ENCODE measurements at regions not wholly inside any gene's neighbourhood (a gene's known extent, or its start where the extent isn't known, plus 50 kb on each side); places are given as distances from the start of the nearest gene placed in this dataset.

DNA sequence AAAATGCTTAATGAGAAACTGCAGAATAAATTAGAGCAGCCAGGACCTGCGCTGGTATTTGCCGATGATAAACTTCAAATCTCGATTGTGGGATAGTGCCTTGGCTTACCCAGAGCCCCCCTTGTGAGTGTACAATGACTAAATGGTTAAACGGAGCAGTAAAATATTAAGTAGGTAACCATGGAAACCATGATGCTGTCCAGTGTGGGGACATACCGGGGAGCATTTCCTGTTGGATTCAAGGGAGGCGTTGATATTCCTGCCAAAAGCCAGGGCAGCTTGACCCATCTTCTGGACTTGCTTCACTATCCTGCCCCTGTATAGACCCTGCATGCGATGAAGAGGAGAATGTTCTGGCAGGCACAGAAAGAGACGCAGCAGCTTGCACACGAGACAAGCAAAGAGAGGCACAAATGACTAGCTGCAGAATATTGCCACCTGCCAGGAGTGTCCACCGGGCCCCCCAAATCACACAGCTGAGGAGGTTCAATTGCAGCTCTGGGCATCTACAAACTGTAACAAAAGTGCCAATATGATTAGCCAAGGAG is 255.3 kb upstream of the TSHZ3 start:
- H3K4me1 ChIP-seq = no peaks in the 10 kb centered on the region
- H3K27ac ChIP-seq = no peak overlapping the region
- H3K27me3 ChIP-seq = no peaks in the 10 kb centered on the region
- in situ Hi-C loops (cut with MboI; ENCODE audit: low pct_ligation_motif_present in 1 of 4, low pct_unique_long_range_greater_than_20kb in 1 of 4, low sequenced_read_pairs in 3 of 4) = no loop called here
- 56 to 70% methylated on average over 6 to 10 of the region's 10 CpGs for WGBS, 2 donors (ENCODE audit: low coverage in 1 of 2)
- TF ChIP-seq POLR2AphosphoS5 (IDR thresholded peaks at IDR 0.05) (no peak), POLR2A (IDR thresholded peaks at IDR 0.05) (no peak), EP300 (IDR thresholded peaks at IDR 0.05; ENCODE audit: low read depth) (no peak), CTCF (IDR thresholded peaks at IDR 0.05) (no peak)
- H3K4me3 ChIP-seq = no peak overlapping the region
- no peaks in the 10 kb centered on the region for H3K9me3 ChIP-seq
- no peaks in the 10 kb centered on the region for H3K36me3 ChIP-seq
- intact Hi-C loops (cut with DNase I; ENCODE audit: low total_unique reads) = no loop called here
- no peak for DNase-seq

DNA sequence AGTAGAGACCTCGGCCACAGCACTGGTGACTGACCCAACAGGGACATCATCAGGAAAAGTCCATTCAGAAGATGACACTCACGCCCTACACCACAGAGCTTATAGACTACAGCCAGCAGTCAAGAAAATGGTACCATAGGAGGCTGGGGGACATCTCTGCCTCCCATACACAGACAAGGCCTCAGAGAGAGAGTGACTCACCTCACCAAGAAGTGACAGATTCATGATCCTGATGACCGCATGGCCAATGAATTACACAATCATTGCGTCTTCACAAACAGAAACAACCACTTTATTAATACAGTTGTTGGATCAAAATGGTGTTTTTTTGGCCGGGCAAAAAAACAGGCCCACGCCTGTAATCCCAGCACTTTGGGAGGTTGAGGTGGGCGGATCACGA is 260.8 kb upstream of the TSHZ3 start:
- DNase-seq = no peak
- intact Hi-C loops (cut with DNase I; ENCODE audit: low total_unique reads) = no loop called here
- Histone ChIP-seq H3K27ac (no peak overlapping the region), H3K9me3 (no peaks in the 10 kb centered on the region), H3K4me1 (no peaks in the 10 kb centered on the region), H3K4me3 (no peak overlapping the region), H3K36me3 (no peaks in the 10 kb centered on the region), H3K27me3 (no peaks in the 10 kb centered on the region)
- 81 to 84% methylated on average over 8 of the region's 8 CpGs for WGBS, 2 donors (ENCODE audit: low coverage in 1 of 2)
- in situ Hi-C loops (cut with MboI; ENCODE audit: low pct_ligation_motif_present in 1 of 4, low pct_unique_long_range_greater_than_20kb in 1 of 4, low sequenced_read_pairs in 3 of 4) = no loop called here
- TF ChIP-seq POLR2AphosphoS5 (IDR thresholded peaks at IDR 0.05) = no peak
- no peak for TF ChIP-seq CTCF (IDR thresholded peaks at IDR 0.05)
- TF ChIP-seq EP300 (IDR thresholded peaks at IDR 0.05; ENCODE audit: low read depth) = no peak
- no peak for TF ChIP-seq POLR2A (IDR thresholded peaks at IDR 0.05)

DNA sequence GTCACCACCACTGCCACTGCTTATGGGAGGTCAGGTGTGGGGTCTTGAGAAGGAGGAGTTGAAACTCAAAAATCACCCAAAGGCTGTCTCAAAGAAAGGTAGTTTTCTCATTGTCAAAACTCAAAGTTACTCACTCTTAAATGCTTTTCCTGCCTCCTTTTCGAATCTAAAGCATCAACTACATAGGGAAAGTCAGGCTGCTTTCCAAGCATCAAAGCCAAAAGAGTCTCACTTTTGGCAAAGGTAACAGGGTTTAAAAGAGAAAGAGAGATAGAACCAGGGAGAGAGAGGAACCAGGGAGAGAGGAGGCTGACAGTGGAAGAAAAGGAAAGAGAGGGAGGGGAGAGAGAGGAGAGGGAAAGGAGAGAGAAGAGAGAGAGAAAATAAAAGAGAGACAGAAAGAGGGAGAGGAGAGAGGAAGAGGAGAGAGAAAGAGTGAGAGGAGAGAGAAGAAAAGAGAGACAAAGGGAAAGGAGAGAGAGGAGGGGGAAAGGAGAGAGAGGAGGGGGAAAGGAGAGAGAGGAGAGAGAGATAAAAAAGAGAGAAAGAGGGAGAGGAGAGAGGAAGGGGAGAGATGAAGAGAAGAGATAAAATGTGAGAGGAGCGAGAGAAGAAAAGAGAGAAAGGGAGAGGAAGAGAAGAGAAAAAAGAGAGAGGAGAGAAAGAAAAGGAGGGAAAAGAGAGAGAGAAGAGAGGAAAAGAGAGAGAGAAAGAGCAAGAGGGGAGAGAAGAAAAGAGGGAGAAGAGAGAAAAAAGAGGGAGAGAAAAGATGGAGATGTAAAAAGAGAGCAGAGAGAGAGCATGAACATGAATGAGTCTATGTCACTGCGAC is 262.0 kb upstream of the TSHZ3 start:
- no peak for TF ChIP-seq POLR2AphosphoS5 (IDR thresholded peaks at IDR 0.05)
- no peak for TF ChIP-seq EP300 (IDR thresholded peaks at IDR 0.05; ENCODE audit: low read depth)
- TF ChIP-seq CTCF (IDR thresholded peaks at IDR 0.05) = no peak
- no peak for TF ChIP-seq POLR2A (IDR thresholded peaks at IDR 0.05)
- no peaks in the 10 kb centered on the region for H3K27me3 ChIP-seq
- H3K4me3 ChIP-seq = no peak overlapping the region
- H3K27ac ChIP-seq = no peak overlapping the region
- H3K4me1 ChIP-seq = no peaks in the 10 kb centered on the region
- 77 to 79% methylated on average over 3 of the region's 3 CpGs for WGBS, 2 donors (ENCODE audit: low coverage in 1 of 2)
- H3K9me3 ChIP-seq = no peaks in the 10 kb centered on the region
- intact Hi-C loops (cut with DNase I; ENCODE audit: low total_unique reads) = no loop called here
- no peaks in the 10 kb centered on the region for H3K36me3 ChIP-seq
- in situ Hi-C loops (cut with MboI; ENCODE audit: low pct_ligation_motif_present in 1 of 4, low pct_unique_long_range_greater_than_20kb in 1 of 4, low sequenced_read_pairs in 3 of 4) = no loop called here
- no peak for DNase-seq

DNA sequence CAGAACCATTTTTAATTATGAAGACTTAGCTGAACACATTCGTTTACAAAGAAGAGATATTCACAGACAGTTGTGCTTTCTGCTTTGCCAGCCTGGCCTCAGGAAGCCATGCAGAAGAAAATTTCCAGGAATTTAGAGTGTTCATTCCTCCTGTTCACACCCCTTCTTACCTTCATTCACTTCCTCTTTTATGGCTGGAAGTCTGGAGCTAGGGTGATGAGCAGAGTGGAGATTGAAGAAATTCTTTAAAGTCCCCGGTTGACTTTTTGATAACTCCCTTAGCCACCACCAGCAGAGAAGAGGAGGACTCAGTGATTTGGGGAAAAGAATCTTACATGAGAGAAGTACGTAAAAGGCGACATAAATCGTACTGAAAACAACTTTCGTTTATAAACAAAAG is 263.6 kb upstream of the TSHZ3 start:
- Histone ChIP-seq H3K4me3 (no peak overlapping the region), H3K4me1 (no peaks in the 10 kb centered on the region), H3K27me3 (no peaks in the 10 kb centered on the region), H3K36me3 (no peaks in the 10 kb centered on the region), H3K9me3 (no peaks in the 10 kb centered on the region), H3K27ac (no peak overlapping the region)
- TF ChIP-seq CTCF (IDR thresholded peaks at IDR 0.05) (no peak), POLR2A (IDR thresholded peaks at IDR 0.05) (no peak), POLR2AphosphoS5 (IDR thresholded peaks at IDR 0.05) (no peak), EP300 (IDR thresholded peaks at IDR 0.05; ENCODE audit: low read depth) (no peak)
- intact Hi-C loops (cut with DNase I; ENCODE audit: low total_unique reads) (no loop called here), in situ Hi-C loops (cut with MboI; ENCODE audit: low pct_ligation_motif_present in 1 of 4, low pct_unique_long_range_greater_than_20kb in 1 of 4, low sequenced_read_pairs in 3 of 4) (no loop called here)
- DNase-seq = no peak
- WGBS, 2 donors (ENCODE audit: low coverage in 1 of 2) = 74 to 77% methylated on average over 5 to 6 of the region's 6 CpGs

All from transverse colon (tissue), 4 donors.